SK-N-MC (cell line): ENCODE measurements at regions not wholly inside any gene's neighbourhood (a gene's known extent, or its start where the extent isn't known, plus 50 kb on each side); places are given as distances from the start of the nearest gene placed in this dataset.

Experiments used
- EZH2 ChIP-seq: fragments of 200-600 bp; sonication (generic); IDR thresholded peaks from one replicate; pipeline ENCODE4 v1.6.1; 2017; ENCODE audit warnings: antibody characterized with exemption
- FOXP2 ChIP-seq: optimal IDR thresholded peaks from 2 replicates; pipeline ENCODE3; 2011; ENCODE audit warnings: mild to moderate bottlenecking, moderate library complexity; ENCODE audit not compliant: insufficient read depth; ENCODE audit errors: extremely low read length, control extremely low read depth
- POLR2AphosphoS5 ChIP-seq: IDR thresholded peaks from 2 replicates; pipeline ENCODE4 v1.6.1; 2012; ENCODE audit warnings: mild to moderate bottlenecking, low read depth, low read length, borderline replicate concordance

DNA sequence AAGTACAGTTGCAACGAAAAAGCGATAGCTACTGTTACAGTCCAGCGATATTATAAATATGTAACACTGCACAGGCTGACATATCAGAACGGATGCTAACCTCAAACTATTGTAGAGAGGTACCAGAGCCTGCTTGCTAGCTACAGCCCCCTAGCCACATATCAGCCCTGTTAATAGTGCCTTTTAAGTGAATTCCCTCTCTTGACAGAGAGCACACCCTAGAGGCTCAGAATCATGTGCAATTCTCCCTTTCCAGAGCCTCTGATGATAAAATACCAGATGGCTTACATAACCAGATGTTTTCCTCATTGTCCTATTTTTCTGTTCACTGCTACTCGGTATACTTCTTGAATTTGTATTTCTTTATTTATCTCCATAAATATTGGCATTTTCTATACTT lies 960.7 kb upstream of the CELF2 start:
- no peak for TF ChIP-seq POLR2AphosphoS5
- no peak for TF ChIP-seq EZH2
- TF ChIP-seq FOXP2, result no peak
